Jurkat, Clone E6-1 (cell line): ENCODE measurements at regions not wholly inside any gene's neighbourhood (a gene's known extent, or its start where the extent isn't known, plus 50 kb on each side); places are given as distances from the start of the nearest gene placed in this dataset.
"Not testable (repeated sequence)": the region's sequence is repeated elsewhere in the genome, so short reads cannot be mapped to it uniquely, and the experiment has no call there.

Source experiments
- DNase-seq: peaks from one replicate; pipeline ENCODE4 v3.0.0-alpha.2; 2011; ENCODE audit warnings: low read depth, low spot score
- H3K4me3 ChIP-seq: 2 replicates; pipeline ENCODE4 v1.5.1; 2011; ENCODE audit warnings: mild to moderate bottlenecking, low read length, control low read depth, moderate library complexity

GRCh38 chr12:131408484-131408883 lies 302.4 kb upstream of the SFSWAP start:
- no peak overlapping the region for H3K4me3 ChIP-seq
- DNase-seq = no peak

DNA sequence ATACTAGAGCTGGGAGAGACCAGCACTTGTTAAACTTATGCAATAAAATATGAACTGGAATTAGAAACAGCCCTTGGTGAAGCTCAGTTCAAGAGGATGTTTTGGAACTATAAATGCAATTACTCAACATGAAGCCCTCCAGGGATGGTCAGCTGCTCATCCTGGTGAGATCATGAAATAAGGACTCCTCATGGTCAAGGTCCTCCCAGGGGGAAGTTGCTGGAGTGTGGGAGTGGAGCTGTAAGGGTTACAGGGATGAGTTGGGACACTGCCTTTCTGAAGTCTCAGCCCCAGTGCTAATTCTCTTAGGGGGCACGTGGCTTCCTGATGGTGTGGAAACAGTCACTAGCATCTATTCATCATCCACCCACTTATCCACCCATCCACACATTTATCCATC lies 301.7 kb upstream of the SFSWAP start:
- H3K4me3 ChIP-seq = no peak overlapping the region
- no peak for DNase-seq

DNA sequence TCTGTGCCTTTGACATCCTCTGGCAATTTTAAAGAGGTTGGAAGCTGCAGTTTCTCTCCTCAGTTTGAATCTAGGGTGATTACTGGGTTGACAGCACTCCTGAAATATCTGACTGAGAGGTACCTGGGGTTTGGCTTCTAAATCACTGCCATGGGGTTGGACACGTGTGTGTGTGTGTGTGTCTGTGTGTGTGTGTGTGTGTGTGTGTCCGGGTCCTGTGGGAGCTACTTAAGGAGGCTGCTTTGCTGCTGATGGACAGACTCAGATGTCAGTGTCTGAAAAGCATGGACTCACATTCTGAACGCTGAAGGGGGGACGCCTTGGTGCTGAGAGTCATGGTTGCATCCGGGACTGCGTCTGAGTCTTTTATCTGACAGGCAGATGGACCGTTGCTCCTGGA lies 299.1 kb upstream of the SFSWAP start:
- H3K4me3 ChIP-seq, DNase-seq: not testable (repeated sequence)

- DNase-seq = no peak
- H3K4me3 ChIP-seq = no peak overlapping the region
Measured at GRCh38 chr12:131413006-131413405, 297.9 kb upstream of the SFSWAP start.

DNA sequence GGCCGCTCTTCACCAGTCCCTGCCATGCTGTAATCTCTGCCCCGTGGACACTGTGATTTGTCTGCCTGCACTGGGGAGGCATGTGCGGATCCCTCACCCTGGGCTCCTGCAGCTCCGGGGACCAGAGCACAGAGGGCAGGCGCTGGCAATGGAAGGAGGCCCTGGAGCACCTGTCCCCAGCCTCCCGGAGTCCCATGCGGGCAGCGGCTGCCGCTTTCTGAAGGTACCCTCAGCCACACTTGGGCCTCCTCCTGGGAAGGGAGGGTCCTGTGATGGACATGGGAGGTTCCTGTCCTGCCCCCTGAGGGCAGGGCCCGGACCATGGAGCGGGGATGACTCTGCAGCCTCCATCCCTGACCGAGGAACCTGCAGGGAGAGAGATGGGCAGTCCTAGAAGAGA lies 297.4 kb upstream of the SFSWAP start:
- no peak for DNase-seq
- H3K4me3 ChIP-seq = no peak overlapping the region

DNA sequence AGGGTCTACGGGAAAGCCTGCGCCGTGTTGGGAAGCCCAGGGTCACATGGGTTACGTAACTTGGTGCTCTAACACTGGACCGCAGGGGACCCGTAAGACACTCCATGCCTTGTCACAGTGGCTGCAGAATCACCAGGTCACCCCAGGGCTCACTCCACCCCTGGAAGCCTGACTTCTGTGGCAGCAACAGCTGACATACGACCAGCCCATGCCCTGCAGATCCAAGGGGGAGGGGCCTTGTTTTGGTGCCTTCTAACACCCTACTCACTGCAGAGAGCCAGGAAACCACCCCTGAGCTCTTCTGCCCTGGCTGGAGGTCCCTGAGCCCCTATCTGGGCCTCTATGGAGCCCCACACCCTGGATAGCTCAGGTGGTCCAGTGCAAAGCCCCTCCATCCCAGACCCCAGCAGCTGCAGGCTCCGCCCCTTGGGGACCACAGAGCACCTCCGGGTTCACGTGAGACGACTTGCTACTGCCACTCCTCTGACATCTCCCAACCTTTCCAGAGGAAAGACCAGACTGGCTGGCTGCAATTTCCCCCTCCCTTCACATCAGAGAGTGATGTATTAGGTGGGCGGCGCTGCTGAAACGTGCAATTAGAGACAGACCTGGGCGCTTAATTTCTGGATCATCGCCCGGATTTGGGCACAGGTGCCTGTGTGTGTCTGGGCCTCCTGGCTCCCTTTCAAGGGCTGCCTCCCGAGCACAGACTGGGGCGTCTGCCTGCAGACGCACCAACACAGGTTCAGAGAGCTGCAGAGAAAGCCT lies 296.6 kb upstream of the SFSWAP start:
- H3K4me3 ChIP-seq, DNase-seq: not testable (repeated sequence)

GRCh38 chr12:131415781-131416180 lies 295.1 kb upstream of the SFSWAP start:
- no peak overlapping the region for H3K4me3 ChIP-seq
- DNase-seq = peak; percentile 37

GRCh38 chr12:131418121-131418520 lies 292.8 kb upstream of the SFSWAP start:
- no peak overlapping the region for H3K4me3 ChIP-seq
- no peak for DNase-seq

DNA sequence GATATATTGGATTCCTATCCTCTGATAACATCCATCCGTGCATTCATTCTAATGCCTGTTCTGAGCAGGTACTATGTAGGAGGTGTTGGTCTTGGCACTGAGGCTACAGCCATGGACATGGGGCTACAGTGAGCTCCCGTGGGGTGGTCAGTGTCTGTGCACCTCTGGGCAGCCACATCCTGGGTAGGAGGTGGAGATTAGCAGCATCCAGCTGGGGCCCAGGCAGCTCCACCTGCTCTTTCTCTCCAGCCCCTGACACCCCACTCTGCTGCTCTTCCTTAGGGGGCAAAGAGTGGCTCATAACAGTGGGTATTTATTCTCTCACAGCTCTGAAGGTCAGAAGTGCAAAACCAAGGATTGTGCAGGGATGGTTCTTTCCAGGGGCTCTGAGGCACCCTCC lies 292.0 kb upstream of the SFSWAP start:
- no peak for DNase-seq
- no peak overlapping the region for H3K4me3 ChIP-seq

- no peak for DNase-seq
- H3K4me3 ChIP-seq = no peak overlapping the region
Measured at GRCh38 chr12:131420867-131421447, 289.9 kb upstream of the SFSWAP start.

DNA sequence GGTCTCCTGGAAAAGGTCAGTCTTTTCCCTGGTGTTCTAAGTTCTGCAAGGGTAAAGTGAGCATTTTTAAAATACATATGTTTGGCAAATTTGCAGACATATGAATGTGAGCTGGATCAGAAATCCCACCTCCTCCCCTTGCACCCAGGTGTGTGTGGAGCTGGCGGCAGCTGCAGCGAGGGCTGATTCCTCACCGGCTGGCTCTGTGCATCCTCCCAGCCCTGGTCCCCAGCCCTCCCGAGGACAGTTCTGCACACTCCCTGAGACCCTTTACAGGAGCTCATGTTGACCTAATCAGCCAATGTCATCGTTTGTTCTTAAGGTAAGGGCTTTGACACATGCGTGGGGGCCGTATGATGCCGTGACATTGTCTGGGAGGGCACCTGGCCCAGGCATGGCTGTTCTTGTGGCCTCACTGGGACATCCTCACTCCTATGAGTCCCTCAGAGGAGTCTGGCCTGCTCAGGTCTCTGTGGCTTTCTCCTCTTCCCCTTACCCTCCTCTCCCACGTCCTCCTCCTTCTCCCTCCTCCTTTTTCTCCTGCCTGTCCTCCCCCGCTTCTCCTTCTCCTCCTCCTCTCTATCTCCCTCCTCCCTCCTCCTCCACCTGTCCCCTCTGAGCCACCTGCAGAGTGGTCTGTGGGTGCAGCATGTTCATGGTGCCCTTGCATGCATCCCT lies 289.2 kb upstream of the SFSWAP start:
- DNase-seq = no peak
- no peak overlapping the region for H3K4me3 ChIP-seq

DNA sequence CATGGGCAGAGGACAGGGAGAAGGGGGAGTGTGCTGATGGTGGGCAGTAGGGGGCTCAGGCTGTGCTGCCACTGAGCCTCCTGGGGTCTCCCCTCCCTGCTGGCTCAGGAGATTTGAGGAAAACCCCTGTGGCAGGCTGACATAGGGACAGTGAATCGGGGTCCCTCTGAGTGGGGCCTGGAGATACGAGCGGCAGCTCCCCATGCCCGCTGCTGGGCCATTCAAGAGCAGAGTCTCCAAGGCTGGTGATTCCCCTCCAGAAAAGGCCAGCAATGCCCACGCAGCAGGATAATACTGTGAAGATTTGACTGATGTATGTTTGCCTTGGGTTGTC lies 288.7 kb upstream of the SFSWAP start:
- no peak overlapping the region for H3K4me3 ChIP-seq
- DNase-seq = no peak

DNA sequence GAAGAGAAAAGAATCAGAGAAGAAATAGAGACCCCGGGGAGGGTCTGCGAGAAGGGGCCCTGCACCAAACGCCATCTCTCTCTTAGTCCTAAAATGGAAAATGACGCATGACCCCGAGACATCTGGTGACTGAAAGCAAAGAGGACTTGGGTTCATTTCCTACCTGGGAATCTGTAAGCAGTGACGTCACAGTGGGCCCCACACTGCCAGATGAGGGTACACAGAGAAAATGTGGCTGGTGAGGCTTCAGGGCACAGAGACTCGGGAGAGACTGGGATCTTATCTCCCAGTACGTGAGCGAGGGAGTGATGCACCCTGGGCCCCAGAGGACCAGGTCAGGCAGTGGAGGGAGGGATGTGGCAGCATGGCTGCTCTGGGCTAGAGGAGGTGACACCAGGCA lies 288.1 kb upstream of the SFSWAP start:
- no peak for DNase-seq
- no peak overlapping the region for H3K4me3 ChIP-seq

- no peak overlapping the region for H3K4me3 ChIP-seq
- no peak for DNase-seq
Measured at GRCh38 chr12:131424270-131424669, 286.6 kb upstream of the SFSWAP start.

DNA sequence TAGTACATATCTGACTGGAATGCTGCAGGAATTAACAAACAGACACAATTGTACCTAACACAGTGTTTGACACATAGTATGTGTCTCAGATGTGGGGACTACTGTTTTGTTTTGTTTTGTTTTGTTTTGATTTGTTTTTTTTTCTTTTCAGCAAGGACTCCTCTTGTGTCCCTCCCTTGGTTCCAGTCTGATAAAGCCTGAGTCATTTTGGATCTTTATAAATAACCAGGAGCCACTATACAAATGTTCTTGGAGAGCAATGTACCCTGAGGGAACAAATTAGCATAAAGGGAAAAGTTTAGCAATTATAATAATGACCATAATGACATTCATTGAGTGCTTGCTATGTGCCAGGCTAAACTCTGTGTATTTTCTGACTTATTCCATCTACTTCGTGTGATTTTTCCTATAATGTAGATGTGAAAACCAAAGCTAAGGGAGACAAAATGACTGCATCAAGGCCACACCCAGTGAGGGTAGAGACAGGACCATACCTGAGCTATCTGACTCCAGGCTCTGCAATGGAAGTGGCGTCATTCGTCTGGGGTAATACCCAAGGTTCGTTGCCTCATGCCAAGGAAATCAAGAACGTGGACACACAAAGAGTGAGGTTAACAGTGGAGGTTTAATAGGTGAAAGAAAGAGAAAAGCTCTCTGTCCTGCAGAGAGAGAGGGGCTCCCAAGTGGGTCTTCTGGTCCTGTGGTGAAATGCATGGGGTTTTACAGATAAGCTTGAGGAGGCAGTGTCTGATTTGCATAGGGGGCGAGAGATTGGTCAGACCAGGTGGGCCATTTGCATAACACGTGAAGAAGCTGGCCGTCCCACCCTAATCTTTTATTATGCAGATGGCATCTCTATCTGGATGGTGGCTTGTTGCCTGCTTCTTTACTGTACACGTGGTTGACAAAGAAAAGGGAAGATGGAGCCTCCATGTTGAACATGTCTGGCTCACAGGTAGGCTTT lies 285.5 kb upstream of the SFSWAP start:
- DNase-seq = no peak
- H3K4me3 ChIP-seq = no peak overlapping the region

DNA sequence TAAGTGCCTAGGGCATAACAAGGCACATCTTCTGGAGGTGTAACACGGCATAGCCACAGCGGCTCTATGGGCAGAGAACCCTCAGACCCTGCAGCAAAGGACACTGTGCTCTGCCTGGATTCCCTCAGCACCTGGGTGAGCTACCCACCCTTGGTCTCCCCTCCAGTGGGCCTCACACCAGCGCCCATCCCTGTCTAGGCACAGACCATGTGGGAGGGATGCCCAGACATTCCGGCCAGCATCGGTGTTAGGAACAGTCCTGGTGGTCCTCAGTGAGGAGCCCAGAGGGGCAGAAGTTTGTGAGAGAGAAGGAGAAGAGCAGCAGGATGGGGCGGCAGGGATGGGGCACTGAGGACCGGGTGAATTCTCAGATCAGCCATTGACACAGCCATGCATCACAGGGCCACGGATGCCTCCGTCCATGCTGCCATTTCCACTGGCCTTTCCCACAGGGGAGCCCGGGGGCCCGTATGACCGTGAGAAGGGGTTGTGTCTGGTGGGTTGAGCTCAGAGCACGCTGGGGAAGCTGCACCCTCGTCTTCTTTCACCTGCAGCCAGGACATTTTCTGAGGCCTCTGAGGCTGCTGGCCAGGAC lies 282.7 kb upstream of the SFSWAP start:
- DNase-seq = no peak
- H3K4me3 ChIP-seq = no peak overlapping the region

- H3K4me3 ChIP-seq, DNase-seq: not testable (repeated sequence)
Measured at GRCh38 chr12:131429221-131429620, 281.7 kb upstream of the SFSWAP start.

DNA sequence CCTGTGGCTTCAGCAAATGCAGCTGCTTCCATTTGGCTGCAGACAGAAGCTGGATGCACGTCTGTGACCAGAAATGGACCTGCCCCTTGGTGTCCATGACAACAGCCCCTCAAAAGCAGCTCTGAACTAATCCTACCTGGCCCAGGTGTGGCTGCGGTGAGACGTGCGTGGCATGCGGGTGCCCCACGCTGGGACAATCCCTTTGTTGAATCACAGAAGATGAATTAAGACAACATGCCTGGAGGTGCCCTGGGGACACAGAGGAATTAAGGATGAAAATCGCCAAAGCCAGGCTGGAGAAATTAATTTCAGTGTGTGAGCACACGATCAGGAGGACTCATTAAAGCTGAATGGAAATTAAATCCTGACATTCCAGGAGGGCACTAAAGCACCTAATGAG lies 281.2 kb upstream of the SFSWAP start:
- DNase-seq = not testable (repeated sequence)

DNA sequence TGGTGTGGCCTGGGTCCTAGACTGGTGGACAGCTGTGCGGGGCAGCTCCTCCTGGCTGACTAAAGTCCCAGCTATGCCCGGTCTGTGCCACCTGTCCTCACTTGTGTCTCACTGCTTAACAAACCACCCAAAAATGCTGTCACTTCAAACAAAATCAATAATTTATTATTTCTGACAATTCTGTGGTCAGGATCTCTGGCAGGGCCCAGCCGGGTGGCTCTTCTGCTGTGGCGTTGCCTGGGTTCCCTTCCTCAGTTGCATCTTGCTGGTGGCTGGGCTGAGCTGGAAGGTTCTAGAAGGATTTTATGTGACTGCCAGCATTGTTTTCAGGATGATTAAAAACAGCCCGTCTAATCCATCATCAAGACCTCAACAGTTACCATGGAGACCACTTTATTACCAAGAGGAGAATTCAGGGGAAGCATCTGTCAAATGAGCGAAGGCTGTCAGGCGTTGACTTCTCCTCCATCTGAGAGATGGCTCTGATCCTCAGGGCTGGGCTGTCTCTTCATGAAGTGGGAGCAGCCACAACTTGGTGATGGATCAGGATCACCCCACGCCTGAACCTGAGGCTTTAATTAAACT lies 280.6 kb upstream of the SFSWAP start:
- no peak overlapping the region for H3K4me3 ChIP-seq
- no peak for DNase-seq

More for the DNA sequence above, 281.2 kb upstream of the SFSWAP start:
- H3K4me3 ChIP-seq = not testable (repeated sequence)
